GM21381 (cell line): ENCODE measurements at regions not wholly inside any gene's neighbourhood (a gene's known extent, or its start where the extent isn't known, plus 50 kb on each side); places are given as distances from the start of the nearest gene placed in this dataset.

Experiments
- ATAC-seq: cut with Tn5 transposase; IDR thresholded peaks from one replicate; pipeline ENCODE4 v1.9.1; 2021; ENCODE audit warnings: mild to moderate bottlenecking, moderate library complexity; ENCODE audit not compliant: unreplicated experiment

- no peak for ATAC-seq
Observed at GRCh38 chr13:87058786-87059329, 612.3 kb upstream of the SLITRK5 start.

DNA sequence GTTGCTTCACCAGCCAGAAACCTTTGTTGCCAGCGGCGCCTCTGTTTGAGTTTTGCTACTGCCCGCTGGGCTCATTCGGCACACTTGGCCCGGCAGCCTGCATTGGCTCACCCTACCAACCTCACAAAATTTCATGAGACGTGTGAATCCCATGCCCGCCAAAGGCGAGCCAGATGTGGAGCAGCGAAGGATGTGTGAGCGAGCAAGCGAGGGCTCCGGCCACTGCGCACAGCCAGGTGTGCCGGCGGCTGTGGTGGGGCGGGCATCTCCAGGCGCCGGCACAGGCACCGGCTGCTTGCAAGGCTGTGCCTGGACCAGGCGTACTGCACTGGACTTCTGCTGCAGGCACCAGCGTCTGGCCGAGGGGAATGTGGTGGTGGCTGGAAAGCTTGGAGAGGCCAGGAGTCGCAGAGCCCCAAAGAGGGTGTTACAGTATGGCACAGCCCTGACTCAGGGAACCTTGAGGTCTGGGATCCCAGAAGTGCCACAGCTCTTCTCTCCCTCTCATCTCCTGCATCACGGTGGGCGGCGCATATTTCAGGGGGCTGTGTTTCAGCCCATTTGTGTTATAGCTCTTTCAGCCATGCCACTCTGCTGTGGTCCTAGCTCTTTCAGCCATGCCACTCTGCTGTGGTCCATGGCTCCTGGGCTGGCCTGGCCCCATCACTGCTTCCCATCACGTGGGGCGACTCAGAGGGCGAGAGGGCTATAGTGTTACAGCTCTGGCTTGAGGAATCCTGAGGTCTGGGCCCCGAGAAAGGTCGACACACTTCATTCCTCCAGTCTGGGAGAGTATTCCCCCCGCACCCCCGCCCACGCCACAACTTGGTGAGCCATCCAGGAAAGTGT, 592.0 kb upstream of the SLITRK5 start:
- no peak for ATAC-seq

GRCh38 chr13:87080100-87080779, 590.9 kb upstream of the SLITRK5 start:
- no peak for ATAC-seq

DNA sequence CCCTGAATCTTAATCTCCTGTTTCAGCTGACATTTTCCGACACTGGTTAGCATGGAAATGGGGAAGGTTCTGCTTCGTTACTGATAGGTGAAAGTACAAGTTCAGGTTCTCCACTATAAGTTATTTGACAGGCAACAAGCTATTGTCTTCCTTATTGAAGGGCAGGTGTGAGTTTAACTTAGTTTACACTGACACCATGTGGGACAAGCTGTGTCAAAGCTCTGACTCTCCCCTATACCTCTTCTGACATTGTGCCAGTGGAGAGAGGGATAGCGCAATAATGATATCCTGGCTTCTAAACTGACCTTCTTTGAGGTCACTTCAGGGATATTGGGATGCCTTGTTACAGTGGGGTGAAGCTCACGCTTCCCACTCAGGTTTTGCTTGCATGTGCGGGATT, 587.0 kb upstream of the SLITRK5 start:
- no peak for ATAC-seq

GRCh38 chr13:87087741-87088140, 583.4 kb upstream of the SLITRK5 start:
- ATAC-seq, result no peak

- ATAC-seq, result no peak
Observed at GRCh38 chr13:87089391-87089790, 581.8 kb upstream of the SLITRK5 start.

- ATAC-seq, result no peak
Observed at GRCh38 chr13:87093399-87093798, 577.8 kb upstream of the SLITRK5 start.

- ATAC-seq, result no peak
Observed at GRCh38 chr13:87094646-87095045, 576.5 kb upstream of the SLITRK5 start.

- no peak for ATAC-seq
Observed at GRCh38 chr13:87100431-87100830, 570.7 kb upstream of the SLITRK5 start.

DNA sequence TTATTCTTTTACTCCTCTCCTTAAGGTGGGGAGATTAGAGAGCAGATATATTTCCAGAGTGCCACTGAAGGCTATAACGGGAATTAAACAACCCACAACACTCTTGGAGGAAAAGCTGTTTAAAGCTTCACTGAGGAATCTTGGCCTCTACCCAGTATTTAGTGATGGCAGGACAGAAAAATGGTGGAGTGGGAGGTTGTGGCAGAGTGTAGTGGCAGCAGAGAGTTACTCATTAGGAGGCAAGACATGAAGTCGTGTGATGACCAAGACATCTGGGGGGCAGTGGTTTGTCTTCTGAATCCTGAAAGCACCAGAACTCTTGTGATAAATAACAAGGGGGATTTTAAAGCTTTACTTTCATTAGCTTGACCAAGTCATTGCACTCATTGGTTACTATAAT, 563.5 kb upstream of the SLITRK5 start:
- ATAC-seq, result no peak

DNA sequence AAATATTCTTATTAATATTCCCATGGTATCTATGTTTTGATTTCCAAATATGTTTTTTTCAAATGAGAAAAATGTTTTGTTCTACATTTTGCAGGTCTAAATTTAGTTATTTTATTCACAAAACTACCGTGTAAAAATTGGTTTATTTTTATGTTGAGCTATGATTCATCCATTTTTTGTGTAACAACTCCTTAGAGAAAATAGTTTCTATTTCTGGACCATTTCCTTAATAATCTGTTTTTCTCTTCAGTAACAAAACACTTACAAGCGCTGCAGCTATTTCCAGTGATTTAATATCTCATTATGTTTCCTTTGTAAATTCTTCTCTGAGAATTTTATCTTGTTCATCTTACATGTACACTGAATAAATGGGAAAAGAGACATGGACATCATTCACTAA, 550.7 kb upstream of the SLITRK5 start:
- ATAC-seq, result no peak

- no peak for ATAC-seq
Observed at GRCh38 chr13:87122551-87122950, 548.6 kb upstream of the SLITRK5 start.

GRCh38 chr13:87123987-87124784, 547.0 kb upstream of the SLITRK5 start:
- ATAC-seq, result no peak

- ATAC-seq, result no peak
Observed at GRCh38 chr13:87124785-87125074, 546.4 kb upstream of the SLITRK5 start.

DNA sequence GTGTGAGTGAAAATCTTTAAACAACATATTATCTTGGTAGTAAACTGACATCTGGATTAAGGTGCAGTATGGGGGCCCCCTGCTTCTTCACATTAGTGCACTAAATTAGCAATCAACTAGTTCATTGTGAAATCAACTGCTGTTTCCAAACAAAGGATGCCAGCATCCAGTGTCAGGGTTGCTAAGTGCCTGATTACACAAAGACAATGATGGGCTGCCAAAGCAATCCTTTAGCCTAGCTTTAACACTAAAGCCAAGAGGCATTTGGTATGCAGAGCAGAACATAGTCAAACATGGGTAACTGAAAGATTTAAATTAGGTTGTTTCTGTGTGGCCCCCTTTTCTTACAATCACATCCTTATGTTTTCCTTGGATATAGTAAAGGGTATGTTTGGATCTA, 543.1 kb upstream of the SLITRK5 start:
- no peak for ATAC-seq

DNA sequence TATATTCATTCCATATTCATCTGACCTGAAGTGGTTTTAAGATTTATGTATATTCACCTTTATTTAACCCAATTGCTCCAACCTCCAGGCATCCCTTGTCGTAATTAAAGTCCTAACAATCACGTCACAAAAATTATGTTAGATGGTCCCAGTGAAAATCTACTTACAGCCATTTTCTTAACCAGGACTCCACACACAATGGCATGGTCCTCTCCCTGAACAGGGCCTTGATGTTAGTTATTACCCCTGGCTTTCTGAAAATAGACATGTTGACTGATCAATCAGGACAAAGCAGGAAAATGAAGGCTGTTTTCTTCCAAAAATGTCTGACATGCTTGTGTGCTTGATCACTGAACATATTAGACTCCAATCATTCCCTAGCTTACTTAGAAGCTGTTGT, 542.7 kb upstream of the SLITRK5 start:
- no peak for ATAC-seq

DNA sequence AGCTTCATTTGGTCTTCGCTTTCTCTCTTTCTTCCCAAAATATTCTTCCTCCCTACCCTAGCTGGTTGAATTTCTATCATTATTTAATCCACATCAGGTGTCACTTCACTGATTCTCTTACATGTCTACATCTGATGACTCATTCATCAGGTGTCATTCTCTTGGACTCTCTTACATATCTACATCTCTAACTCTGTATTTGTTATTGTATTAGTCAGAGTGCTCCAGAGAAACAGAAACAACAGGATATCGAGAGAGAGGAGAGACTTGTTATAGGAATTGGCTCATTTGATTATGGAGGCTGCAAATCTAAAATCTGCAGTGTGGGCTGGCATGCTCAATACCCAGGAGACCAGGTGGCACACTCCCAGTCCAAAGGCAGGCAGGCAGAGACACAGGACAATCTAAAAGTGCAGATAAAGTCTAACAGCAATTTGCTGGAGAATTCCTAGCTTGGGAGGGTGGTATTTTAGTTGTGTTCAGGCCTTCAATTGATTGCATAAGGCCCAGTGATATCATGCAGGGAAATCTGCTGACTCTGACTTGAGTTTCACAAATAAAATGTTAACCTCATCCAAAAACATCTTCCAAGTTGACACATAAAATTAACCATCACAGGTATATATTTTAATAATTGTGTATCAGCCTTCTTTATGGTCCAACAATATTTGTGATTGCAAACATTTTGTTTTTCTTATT, 541.4 kb upstream of the SLITRK5 start:
- no peak for ATAC-seq

- no peak for ATAC-seq
Observed at GRCh38 chr13:87130423-87130822, 540.7 kb upstream of the SLITRK5 start.

DNA sequence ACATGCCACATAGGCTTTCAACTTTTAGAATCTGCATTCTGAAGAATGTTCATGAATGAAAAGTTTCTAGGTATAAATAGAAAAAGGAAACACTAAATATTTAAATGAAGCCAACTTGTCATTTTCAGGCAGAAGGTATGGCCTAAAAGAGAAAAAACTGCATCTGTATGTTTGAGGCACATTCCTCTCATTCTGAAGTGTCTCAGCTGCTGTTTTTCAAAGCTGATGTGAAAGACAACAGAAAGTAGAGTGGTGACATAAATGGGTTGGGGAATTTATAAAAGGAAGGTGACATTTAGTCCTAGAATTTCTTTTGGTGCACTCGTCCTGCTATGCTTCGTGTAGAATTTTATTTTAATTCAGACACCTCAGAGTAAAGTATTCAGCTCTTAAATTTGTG, 539.6 kb upstream of the SLITRK5 start:
- no peak for ATAC-seq

DNA sequence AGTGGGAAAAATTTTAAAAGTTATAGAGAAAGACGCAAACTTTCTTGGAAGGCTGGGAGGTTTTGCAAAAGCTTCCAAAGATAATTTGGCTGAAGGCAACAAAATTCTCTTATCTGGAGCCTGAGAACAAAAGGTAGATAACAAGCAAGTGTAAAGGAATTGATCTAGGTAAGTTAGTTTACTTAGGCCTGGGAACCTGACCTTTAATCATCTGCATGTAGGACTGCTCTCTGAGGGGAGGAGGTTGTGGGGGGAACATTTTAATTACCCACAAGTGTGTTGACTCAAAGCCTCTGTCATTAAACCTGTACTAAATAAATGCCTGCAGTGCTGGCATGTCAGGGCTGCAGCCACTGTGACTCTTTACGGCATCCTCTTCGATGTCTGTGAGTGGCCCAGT, 532.3 kb upstream of the SLITRK5 start:
- ATAC-seq, result no peak

DNA sequence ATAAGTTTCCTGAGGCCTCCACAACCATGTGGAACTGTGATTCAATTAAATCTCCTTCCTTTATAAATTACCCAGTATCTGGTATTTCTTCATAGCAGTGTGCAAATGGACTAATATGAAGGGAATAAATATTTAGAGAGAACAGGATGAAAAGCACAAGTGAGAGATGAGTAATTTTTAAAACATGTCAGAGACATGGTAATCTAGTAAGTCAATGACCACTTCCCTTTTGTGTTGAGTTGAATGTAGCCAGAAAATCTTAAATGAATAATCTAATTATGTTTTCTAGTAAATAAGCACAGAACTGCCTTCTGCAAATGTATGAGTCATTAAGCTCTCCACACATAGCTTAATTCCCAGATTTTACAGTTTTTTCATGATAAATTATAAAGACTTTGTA, 524.1 kb upstream of the SLITRK5 start:
- ATAC-seq, result no peak
